Endometrial microvascular endothelial cells (primary cell): ENCODE measurements at regions not wholly inside any gene's neighbourhood (a gene's known extent, or its start where the extent isn't known, plus 50 kb on each side); places are given as distances from the start of the nearest gene placed in this dataset.
"Not testable (repeated sequence)": the region's sequence is repeated elsewhere in the genome, so short reads cannot be mapped to it uniquely, and the experiment has no call there.

Experiments
- in situ Hi-C: cut with HindIII; loops from 2 replicates; pipeline ENCODE4 v1.10.0; 2017; ENCODE audit warnings: low sequenced_read_pairs, low pct_unique_long_range_greater_than_20kb; ENCODE audit errors: inconsistent ontology term

DNA sequence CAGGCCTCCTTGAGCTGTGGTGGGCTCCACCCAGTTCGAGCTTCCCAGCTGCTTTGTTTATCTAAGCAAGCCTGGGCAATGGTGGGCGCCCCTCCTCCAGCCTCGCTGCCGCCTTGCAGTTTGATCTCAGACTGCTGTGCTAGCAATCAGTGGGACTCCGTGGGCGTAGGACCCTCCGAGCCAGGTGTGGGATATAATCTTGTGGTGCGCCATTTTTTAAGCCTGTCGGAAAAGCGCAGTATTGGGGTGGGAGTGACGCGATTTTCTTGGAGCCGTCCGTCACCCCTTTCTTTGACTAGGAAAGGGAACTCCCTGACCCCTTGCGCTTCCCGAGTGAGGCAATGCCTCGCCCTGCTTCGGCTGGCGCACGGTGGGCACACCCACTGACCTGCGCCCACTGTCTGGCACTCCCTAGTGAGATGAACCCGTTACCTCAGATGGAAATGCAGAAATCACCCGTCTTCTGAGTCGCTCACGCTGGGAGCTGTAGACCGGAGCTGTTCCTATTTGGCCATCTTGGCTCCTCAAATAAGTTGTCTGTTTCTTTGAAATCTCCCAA, 291.3 kb upstream of the CTNNB1 start:
- in situ Hi-C loops, result not testable (repeated sequence)

DNA sequence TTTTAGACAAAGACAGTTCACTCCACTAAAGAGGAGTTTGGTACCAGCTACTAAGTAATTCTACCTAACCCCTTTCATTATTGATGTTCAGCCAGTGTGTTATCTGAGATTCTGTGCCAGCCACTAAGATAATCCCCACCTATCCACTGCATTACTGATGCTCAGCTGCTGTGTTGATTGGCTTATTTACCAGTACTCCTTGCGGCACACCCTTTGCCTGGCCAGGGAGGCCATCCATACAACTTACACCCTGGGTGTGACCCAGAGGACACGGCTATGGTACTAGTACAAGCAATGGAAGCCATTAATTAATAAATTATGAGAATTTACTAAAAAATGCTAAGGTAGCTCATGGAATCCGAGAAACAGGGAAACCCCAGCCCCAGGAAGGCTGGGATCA, 290.7 kb upstream of the CTNNB1 start:
- in situ Hi-C loops, result no loop called here

DNA sequence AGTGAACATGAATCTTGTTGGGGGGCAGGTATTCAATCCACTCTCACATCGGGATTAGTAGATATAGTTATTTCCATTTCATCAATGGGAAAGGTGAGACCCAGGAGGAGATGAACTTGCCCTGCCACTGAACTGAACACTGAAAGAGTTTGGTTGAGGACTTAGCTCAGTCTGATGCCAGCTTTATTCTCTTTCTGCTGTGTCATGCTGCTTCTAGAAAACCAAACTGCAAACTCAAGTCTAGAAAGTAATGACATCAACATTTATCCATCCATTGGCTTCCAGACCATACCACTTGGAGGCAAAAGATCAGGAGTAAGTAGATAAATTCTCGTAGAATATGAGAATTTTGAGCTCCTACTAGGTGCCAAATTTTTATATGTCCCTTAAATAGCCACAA, 288.0 kb upstream of the CTNNB1 start:
- in situ Hi-C loops, result no loop called here

DNA sequence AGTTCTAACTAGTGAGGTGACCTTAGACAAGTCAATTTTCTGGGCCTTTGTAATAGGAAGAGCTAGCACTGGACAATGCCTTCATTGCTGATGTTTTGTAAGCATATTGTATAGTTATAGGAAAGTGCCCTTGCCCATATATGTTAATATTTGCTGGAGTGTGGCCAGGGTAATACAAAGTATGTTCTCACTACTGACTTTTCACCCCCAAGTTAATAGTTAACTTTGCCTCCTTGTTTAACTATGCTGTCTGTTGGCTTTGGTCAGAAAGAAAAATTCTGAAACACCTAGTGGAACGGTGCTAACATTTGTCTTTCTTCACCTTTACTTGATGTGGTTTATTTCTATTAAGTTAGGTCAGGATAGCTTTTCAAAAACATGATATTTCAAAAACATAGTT, 287.4 kb upstream of the CTNNB1 start:
- in situ Hi-C loops, result no loop called here

DNA sequence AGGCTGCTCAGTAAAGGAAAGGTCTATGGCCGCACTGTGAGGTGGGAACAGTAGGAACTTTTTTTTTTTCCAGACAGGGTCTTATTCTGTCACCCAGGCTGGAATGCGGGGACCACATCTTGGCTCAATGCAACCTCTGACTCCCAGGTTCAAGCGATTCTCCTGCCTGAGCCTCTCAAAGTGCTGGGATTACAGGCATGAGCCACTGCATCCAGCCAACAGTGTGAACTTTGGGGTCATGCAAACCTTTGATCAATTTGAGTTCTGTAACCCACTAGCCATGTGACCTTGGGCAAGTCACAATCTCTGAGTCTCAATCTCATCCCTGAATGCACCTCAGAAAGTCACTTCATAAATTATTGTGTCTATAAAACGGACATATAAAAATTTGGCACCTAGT, 286.8 kb upstream of the CTNNB1 start:
- in situ Hi-C loops, result no loop called here

DNA sequence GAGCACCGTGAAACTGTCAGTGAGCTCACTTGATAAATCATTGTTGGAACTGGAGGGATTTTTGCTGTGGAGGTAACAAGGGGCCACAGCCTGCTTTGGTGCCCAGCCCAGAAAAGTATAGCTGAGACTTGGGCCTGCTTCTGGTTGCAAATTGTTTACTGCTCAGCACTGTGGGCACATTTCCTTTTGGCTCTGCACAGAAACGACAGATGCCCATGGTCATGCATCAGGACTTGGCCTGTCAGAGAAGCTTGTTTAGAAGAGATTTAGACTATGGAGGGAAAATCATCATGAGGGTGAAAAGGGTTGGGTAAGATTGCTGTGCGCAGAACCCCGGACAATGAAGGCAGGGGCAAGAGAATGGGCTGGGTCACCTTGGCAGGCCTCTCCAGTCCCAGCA, 286.1 kb upstream of the CTNNB1 start:
- in situ Hi-C loops, result no loop called here

DNA sequence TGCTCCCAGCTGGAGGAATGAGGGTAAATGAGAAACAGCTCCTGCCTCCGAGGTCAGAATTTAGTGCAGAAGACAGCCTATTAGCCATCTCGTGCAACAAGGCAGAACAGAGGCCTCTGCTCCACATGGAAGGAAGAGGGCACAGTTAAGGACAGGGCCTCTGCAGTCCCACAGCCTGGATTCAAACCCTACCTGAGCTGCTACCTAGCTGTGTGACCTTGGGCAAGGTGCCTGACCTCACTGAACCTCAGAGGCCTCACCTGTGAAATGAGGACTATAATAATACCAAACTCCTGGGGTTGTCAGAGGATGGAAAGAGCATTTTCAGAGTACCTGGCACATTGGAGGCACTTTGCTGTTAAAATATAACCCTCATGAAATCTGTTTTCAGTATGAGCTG, 285.7 kb upstream of the CTNNB1 start:
- in situ Hi-C loops, result no loop called here

DNA sequence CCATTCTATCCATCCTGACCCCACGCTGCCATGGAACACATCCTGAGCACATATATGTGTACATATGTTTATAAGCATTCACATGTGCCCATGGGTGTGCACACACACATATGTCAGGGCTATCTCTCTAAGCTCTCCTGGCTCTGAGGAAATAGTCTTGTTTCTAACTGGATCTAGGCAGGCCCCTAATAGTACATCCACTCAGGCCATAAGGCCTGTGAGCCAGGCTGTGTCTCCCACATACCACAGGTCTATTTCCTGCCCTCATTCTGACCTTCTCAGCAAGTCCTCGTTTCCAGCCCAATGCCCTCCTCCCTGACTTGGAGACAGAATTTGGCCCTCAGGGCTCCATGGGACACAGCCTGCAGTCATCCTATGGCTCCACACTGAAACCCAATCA, 284.8 kb upstream of the CTNNB1 start:
- in situ Hi-C loops, result no loop called here

DNA sequence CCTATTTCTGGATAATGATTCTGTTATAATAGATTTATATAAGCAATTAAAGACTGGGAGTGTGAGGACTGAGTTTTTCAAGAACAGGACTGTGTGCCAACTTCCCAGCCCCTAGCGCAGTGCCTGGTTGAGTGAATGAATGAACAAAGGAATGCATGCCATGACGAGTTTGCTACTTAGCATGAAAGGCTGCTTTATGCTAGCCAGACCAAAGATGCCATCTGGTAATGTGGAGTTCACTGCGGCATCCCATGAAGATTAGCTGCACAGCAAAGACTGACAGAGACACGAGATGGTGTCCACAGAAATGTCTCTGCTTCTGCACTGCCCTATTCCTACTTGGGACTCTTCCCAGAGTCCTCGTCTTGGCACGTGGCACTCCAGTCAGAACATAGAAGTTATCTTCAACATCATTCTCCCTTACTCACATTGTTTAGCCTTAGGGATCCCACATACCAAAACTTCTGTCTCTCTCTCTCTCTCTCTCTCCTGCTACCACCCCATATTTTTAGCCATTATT, 283.9 kb upstream of the CTNNB1 start:
- in situ Hi-C loops, result no loop called here

DNA sequence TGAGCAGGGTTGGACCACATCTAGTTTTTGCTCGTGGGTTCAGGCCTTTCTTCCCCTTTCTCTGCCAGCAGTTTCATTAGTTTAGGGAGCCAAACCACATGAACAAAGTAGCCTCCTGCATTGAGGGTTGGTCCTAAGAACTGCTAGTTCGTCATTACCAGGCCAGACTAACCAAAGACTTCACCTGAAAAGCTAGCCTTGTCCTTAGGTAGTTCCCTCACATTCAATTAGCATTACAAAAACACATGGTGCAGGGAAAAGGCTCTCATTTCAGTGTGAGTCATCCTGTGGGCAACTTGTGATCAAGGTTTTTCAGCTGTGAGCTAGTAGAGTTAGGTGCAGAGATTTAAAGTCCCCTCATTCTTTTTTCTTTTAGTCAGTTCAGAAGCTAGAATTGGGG, 279.3 kb upstream of the CTNNB1 start:
- in situ Hi-C loops, result no loop called here

DNA sequence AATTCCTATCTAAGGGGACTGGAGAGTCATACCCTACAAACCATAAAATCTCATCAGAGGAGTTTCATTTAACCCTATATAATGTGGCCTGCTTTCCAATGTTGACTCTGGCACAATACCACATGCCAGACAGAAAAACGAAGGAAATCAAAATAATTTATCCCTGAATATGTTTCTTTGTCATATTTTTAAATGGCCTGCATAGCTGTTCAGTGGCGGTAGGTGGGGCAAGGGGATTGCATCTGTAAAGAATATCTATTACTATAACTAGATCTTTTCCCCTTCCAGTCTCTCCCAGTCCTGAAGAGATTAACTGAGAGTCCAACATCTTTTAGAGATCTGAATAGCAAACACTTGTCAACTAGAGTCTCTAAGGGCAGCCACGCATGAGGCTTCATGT, 278.1 kb upstream of the CTNNB1 start:
- in situ Hi-C loops, result no loop called here

DNA sequence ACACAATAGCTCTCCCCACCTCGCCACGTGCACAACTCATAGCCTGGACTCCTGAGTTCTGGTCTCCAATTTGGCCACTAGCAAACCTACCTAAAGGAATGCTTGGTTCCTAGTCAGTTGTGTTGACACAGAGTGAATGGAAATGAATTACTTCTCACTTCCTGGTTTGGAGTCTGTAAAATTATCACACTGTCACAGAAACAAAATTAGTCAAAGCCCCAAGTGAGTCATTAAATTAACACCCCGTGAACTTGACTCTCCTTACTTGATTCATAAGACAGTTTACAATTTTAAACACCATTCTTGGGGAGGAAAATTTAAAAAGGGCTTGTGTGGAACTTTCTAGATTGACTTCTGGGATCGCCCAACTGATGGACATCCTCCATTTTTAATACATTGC, 276.2 kb upstream of the CTNNB1 start:
- in situ Hi-C loops, result no loop called here

DNA sequence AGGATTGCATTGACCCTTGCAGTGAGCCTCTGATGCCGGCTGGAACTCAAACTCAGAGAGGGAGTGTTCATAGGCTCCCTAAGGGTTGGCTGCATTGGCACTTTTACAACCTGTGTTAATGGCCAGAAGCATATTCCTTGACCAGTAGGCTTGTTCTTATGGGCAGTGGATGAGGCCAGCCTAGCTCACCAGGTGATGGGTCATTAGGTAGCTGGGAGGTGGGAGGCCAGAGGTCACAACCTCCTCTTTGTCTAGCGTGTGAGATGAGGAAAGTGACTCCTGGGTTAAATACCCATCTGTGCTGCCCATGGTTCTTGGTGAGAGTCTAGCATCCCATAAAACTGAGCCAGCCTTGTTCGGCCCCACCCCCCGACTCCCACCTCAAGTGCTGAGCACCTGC, 275.7 kb upstream of the CTNNB1 start:
- in situ Hi-C loops, result no loop called here

DNA sequence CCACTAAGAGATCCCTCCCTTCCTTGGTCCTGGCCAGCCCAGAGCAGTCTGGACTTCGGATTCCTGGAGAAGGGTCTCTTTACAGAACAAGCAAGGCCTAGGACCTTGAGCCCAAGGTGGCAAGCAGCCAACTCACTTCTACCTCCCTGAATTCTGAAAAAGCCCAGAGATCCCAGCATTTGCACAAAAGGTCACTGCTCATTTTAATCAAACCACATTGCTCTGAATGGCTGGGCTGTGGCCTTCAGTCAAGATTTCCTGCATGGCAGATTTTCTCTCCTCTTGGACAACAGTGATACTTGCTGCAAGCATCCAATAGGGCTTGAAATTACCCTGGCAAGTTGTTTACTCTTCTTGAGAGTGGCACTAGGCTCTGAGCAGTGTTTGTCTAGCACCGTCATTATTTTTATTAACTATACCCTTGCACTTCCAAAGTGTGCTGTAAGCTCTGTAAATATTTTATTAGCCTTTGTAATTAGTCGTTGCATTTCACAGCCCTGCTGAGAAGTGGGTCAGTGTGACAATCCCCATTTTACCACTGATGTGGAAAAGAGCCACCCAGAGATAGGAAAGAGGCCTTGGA, 274.7 kb upstream of the CTNNB1 start:
- in situ Hi-C loops, result no loop called here

DNA sequence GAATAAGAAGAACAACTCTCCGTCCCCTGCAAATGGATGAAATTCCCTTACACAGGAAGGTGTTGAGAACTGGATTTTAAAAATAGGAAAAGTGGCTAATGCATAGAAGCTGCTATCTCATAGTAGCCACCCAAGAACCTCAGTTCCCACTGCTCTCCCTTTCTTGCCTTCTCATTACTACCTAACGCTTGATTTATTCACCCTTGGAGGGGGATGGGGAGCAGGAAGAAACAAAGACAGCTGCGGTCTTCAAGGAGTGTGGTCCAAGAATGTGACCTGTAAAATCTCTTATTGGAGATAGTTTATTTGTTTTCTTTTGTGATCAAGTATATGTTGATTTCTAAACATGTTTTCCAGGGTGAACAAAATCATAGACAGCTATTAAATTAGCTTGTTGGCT, 274.1 kb upstream of the CTNNB1 start:
- in situ Hi-C loops, result no loop called here

DNA sequence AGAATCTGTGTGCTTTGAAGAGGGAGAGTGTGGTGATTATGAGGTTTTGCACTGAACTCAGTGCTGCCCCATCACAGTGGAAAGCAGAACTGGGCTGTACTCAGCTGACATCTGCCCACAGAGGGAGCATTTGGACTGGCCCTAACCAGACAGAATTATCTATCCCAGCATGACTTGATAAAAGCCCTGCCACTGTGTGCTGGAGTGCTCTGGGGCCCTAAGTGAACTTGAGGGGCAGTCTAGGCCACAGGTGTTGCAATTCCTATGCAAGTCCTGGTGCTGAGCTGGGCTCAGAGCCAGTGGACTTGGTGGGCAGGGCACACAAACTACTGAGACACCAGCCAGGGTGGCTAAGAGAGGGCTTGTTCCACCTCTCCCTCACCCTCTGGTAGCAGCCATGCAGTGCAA, 269.2 kb upstream of the CTNNB1 start:
- in situ Hi-C loops, result no loop called here

DNA sequence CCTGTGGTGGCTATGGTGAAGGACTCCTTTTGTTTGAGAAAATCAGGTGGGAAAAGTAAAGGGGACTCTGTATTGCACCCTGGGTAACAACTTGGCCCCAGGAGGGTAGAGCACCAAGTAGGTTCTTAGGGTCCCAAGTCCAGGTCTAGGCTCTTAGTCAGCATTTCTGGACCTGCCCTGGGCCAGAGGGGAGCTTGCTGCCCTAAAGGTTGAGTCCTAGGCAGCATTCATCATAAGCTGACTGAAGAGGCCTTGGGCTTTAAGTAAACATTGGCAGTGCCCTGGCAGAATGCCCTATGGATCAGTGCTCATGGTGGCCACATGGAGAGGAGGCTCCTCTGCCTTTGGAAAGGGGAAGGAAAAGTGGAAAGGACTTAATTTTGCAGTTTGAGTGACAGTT, 268.5 kb upstream of the CTNNB1 start:
- in situ Hi-C loops, result no loop called here

DNA sequence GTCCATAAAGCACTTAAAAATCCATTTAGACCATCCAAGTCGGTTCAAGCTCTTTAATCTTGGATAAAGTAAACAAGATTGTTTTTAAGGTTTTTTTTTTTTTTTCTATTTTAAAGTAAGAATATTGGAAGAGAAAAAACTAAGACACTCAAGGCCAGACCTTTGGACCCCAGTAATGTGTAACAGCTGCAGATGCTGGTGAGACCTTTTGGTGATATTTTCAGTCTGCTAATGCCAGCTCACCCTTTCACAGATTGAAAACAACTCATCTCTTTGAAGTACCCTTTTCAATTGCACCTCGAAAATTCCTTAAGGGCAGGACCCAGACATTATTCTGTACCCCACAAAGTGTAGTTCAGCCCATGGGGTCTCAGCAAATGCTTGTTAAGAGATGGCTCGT, 260.7 kb upstream of the CTNNB1 start:
- in situ Hi-C loops, result no loop called here

DNA sequence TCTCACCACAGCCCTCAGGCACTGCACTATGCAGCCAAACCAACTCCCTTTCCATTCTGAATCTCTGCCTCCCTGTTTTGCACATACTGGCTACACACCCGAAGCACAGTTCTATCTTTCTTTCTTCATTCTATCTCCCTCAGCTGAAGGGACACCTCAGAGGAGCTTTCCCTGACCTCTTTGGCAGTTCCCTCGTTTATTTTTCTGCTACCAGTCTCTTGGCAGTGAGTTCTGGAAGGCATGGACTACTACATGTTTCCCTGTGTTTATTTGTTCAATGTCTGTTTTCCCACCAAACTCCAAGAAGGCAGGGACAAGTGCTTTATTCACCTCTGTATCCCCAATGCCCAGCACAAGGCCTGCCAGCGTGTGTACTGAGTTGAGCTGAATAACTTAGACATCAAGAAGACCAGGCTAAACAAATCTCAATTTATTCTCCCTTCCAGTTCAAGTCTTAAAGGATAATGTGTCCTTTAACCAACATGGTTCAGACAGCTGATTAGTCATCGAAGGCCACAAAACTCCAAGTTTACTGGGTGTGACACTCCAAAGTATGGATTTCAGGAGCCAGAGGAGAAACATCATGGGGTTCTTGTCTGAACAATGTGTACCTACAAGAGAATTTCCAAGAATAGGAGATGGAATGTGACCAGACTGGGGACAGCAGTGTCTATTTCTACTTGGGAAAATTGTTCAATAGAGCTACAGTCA, 260.1 kb upstream of the CTNNB1 start:
- in situ Hi-C loops, result no loop called here

DNA sequence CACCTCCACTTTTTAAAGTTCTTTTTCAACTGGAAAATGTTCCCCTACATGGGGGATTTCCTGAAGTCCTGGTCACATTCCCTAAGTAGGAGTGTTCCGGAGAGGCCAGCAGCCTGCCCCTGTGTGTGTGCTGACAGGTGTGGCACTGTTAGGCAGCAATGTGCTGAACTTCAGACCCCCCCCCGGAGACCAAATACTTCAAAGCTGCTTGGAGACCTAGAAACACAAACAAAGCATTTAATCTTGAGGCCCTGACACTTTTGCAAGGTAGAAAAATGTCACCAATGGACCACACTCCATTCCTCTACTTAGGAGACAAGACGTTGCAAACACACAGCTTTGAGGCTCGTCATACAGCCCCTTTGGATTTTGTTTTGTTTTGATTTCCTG, 259.6 kb upstream of the CTNNB1 start:
- in situ Hi-C loops, result no loop called here

DNA sequence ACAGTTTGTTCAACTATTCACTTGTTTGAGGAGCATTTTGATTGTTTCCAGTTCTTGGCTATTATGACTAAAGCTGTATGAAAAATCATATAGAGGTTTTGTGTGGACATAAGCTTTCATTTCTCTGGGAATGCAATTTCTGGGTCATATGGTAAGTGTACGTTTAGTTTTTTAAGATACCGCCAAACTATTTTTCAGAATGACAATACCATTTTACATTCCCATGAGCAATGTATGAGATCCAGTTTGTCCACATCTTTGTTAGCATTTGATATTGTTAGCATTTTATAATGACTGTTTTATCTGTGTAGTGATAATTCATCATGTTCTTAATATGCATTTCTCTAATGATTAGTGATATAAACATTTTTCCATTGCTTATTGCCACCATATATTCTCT, 258.7 kb upstream of the CTNNB1 start:
- in situ Hi-C loops, result no loop called here
